NCI-H460 (cell line): ENCODE measurements at regions not wholly inside any gene's neighbourhood (a gene's known extent, or its start where the extent isn't known, plus 50 kb on each side); places are given as distances from the start of the nearest gene placed in this dataset.

Source experiments
- DNase-seq: peaks from one replicate; pipeline ENCODE4 v3.0.0-alpha.2; 2016; ENCODE audit warnings: low read depth; ENCODE audit errors: extremely low read depth

DNA sequence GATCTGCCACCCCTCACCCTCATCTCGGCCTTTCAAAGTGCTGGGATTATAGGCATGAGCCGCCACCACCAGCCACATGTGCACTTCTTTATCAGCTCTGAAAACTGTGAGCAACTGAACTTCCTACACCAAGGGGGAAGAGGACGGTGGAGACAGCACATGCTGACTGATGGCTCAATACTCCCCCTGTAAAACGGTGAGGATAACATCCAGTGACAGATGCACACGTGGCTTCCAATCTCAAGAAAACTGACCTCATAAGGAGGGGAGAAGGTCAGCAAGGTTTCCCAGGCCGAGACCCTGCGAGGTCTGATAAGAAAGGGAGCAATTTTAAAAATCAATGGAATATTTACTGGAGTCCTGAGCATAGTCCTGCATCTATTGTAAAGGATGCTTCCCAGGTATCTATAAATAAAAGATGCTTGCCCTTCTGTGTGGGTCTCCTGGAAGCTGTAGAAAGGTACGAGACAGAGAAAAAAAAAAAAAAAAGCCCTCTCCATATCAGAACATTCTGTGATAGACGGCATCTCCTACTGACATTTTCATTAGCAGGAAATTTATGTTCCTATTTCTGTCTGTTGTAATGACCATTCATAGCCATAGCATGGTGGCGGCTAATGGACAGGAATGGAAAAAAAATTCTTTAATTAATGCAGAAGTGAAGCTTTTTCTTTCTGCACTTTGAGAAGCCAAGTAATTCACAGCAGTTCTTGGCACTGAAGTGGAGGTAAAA, 385.1 kb downstream of the ZNF536 start:
- DNase-seq = no peak

DNA sequence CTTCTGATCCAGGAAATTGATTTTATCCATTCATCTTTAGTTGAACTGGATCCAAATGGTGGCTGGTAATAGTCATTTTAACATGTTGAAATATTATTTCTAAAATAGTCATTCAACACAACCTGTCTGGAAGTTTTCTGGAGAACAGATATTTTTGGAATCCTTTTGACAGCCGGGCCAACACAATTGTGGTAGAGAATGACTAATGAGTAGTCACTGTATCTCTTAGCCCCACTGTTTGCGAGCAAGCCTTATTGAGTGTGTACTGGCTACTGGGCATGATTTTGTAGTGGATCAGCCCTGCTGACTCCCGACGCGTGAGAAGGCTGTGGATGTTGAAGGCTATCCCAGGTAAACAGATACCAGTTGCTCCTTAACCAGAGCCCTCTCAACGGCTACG, 383.4 kb downstream of the ZNF536 start:
- DNase-seq = no peak

DNA sequence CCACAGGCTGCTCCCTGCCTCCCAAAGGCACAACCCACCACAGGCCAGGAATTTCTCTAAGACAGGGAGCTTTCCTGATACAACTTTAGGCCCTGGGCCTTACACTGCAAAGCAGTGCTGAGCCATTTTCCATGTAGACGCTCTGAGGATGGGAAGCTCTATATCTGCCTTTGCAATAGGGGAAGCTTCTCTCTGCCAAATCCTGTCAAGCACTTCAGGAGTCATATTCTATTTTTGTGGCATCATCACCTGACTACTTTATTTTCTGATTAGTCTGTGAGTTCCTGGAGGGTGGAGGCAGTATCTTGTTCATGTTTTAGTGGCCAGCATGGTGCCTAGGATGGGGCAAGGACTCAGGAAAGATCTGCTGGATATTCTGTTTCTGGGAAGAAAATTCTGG, 382.0 kb downstream of the ZNF536 start:
- no peak for DNase-seq

DNA sequence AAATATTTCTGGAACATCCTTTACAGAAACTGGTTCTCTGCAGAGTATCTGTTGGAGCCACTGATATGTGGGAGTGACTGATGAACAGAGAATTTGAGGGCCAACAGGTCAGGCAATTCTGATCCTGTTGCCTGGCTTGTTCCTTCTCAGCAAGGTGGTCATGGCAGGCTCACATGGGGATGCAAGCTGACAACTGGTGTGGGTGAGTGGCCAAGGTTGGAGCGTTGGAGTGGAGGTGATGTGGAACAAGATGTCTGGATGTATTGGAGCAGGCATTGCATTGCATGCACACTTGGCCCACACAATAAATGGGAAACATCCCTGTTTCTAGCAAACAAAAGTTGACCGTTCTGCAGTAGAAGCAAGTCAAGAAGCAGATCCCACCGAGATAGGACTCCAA, 380.7 kb downstream of the ZNF536 start:
- DNase-seq = no peak

DNA sequence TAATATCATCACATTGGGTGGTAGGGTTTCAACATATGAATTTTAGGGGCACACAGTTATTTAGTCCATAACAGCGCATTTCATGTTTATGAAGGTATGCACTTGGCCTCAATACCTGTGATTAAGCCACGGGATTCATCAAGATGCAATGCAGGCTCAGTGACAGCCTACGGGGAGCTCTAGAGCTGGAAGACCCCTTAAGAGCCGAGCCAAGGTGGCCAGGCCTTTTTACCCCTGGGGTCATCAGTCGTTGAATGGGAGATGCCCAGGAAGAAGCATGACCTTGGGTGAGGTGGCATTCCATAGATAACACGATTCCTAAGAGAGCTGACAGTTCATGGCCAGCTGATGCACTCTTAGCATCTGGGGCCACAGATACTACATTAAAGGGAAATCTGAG, 380.0 kb downstream of the ZNF536 start:
- no peak for DNase-seq

DNA sequence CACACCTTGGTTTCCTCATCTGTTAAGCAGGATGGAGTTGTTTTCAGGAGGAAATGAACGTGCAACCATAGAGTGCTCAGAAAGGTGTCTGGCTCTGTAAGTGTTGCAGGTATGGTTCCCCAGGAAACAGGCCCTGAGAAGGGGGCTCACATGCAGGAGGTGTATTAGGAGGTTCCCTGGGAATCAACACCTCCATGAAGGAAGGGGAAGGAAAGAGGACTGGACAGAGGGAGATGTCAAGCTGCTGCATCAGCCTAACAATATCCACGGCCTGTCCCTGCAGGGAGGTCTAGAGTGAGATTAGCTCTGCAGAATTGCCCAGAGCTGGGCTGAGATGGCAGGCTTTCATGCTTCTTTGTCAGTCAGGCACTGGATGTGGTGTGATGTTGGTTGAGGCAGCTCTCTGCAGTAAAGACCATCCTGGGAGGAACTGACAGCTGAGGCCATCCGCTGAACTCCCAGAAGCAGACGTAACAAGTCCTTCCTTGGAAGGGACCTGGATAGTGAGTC, 373.3 kb downstream of the ZNF536 start:
- DNase-seq = no peak

DNA sequence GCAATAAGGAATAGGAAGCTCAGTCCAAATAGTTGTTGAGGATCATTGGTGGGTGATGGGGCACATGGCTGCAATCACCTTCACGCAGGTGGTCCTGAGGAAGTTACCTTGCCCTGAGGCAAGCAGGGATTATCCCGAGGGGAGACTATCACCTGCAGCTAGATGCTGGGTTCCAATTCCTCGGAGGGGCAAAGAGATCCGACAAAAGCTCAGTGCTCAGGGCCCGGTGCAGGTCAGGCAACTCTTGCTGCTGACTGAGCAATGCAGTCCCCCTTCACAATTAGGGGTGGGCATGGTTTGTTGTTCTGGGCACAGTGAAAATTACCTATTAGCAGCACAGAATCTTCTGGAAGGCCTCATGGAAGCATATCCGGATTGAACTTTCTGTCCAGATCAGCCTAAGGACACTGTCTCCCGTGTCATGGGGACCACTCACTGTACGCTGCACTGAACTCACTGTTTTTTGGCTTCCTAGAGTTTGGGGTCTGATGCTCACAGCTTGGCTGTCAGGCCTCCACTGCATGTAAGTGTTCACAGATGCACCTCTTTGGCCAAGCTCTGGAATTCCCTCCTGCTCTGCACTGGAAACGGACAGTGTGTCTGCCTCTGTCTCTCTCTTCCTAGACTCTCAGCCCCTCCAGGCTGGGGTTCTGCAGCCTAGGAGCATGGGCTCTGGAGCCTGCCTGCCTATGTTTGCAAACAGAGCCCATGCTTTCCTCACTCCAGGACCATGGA, 372.7 kb downstream of the ZNF536 start:
- DNase-seq = no peak

DNA sequence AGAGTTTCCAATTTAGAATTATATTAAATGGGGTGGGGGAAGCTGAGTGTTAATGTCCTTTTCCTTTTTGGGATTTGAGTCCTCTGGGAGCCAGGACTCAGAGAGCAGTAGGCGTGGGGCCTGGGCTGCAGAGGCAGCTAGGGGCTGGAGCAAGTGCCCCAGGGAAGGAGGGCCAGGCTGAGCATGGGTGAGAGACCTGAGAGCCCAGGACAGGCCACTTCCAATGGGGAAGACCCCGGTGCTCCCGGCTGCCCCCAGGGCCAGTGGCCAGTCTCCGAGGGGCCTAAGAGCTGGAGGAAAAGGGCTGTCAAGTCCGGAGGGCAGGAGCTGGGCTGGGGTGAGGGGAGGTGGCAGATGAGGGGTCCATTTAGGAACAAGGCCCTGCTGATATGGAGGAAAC, 371.5 kb downstream of the ZNF536 start:
- no peak for DNase-seq

DNA sequence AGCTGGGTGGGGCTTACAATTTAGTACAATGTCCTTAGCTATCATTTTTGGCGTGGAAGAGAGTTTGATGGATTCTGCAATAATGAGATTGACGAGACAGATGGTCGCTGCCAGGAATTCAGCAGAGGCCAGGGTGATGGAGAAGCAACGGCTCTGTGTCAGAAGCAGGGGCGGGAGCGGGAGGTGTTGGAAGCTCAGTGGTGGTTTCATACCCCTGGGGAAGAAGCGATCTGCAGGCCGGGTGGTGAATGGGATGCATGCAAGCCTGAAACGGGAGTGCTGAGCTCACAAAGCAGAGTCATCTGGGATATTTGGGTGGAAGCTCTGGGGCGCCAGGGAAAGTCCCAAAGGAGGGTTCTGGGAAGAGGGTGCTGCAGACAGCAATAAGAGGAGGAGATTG, 370.8 kb downstream of the ZNF536 start:
- no peak for DNase-seq

DNA sequence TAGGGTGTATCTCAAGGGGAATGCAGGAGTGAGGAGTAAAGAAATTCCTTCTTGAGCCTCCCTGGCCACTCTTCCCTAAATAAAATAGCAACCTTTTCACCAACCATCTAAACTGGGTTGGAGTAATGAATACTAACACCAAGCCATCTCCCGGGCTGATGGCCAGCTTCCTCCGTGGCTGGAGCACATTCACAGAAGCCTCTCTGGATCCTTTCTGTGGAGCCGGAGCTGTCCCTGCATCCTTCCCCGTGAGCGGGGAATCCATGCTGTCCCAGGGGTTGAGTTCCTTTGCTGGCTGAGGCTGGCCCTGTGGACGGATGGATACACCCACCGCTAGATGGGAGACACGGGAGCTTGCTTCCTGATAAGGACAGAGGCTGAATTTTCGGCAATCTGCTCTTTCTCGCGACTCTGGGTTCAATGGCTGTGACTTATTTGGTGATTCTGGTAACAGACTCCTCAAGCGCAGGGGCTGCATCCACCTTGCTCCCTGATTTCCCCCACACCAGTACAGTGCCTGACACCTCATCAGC, 370.3 kb downstream of the ZNF536 start:
- DNase-seq = no peak

DNA sequence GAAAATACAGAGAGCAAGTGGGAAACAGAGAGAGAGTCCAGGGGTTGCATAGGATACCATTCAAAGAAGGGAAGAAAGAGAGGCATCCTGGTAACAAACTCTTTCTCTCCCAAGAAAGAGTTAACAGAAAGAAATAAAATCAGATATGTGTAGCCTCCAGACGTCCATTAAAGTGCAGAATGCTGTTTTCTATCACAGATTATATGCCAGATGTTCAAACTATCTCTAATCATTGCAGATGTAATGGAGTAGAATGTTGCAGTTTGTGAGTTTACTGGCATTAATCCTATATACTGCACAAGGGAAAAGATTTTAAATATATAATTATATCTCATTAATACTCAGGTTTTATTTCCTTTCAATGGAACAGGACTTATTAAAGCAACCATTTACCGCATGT, 369.4 kb downstream of the ZNF536 start:
- no peak for DNase-seq

DNA sequence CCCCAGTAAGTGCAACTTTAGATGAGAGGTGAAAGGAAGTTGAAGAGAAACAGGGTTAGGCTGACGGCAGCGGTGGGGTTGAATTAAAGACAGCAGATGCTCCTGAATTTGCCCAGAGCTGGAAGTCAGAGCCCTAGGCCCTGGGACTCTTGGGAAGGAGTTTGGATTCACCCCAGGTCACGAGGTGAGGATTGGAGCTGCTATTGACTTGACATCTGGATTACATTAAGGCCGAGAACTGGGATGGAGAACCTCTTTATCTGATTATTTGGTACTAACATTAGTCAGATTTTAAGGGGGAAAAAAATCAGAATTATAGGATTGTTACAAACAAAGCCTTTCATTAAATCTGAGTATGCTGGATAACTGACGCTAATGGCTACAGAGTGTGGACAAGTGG, 367.2 kb downstream of the ZNF536 start:
- no peak for DNase-seq

DNA sequence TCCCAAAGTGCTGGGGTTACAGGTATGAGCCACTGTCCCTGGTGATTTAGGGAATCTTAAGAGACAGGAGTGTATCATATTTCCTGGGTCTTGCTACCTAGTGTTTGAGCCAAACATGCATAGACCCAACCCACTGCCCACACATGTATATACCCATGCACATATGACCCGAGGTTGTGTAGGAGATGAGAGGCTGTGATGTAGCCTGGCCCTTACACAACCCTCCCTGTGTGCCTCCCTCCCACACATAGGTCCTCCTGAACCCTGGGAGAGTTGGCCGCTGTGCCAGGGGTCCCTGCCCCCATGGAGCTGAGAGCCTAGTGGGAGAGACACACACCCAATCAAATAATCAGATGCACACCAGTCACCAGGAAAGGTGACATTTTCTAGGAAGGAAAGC, 365.9 kb downstream of the ZNF536 start:
- no peak for DNase-seq

DNA sequence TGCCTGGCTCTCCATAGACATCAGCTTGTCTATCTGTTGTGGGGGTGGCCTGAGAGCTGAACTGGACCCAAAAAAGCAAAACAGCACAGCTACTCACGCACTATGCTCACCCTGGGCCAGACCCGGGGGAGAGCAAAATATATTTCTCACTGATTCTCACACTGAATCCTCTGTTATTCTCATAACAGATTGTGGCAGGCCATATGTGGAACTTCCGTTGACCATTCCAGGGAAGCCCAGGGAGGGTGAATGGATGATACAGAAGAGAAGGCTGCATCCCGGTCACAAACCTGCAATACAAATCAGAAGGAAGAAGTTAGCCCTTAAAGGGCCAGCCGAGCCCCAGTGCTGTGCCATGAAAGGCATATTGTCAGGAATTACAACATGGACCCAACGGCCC, 362.5 kb downstream of the ZNF536 start:
- no peak for DNase-seq

DNA sequence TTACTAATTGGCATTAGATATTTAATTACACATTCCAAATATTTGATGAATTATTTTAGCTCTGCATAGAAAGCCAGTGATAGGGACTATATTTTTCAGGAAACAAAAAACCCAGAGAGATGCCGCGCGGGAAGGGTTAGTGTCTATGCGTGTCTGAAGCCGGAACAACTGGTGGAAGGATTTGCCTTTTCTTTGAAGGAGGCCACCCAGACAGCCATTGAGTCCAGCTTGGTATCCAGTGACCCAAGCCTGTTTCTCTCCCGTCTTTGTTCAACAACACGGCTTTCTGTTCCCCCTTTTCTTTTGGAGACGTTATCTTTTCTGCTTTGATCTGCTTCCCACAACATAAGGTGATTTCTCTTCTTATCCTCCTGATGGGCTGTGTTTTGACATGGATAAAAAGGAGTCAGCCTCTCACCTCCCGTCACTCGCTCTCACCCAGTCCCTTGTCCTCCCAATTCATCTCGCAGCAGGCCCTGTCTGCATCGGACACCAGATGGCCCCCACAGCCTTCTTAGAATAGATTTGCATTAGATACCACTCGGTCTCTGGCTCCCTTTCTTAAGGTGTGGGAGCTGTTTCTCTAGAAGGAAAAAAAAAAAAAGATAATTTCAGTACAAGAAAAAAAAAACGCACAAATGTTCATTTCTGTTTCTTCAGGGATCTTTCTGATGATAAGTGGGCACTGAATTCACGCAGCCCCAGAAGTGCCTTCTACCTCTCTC, 361.8 kb downstream of the ZNF536 start:
- no peak for DNase-seq

DNA sequence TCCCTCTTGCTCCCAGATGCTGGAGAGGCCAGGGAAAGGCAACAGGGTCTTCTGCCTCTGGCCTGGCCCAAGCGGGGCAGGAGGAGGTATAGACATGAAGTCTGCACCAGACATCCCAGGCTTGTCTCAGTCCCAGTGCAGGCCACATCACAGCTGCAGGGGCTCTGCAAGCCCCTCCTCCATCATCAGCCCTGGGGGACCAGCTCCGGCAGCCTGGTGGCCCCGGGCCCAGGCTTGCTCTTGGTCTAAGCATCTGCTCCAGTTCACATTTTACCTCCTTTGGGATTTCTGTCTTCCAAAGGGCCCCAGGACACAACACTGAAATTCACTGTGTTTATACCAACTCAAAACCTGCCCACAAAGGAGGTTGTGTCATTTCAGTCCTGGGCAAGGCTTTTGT, 359.4 kb downstream of the ZNF536 start:
- no peak for DNase-seq

DNA sequence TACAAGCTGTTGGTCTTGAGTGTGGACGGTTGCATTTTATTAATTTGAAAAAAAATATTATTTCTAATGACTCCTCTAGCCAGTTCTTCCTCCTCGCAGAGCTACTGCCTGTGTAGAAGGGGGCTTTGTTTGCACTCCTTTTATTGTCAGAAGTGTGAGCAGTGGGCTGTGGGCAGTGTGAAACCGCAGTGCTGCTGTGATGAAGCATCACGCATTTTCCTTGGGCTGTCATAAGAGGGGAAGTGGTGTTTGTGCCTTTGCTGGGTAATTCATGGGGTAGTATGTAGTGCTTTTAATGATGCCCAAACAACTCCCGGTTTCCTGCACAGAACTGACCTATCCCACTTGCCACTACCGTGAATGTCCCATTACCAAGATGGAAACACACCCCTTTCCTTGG, 357.3 kb downstream of the ZNF536 start:
- no peak for DNase-seq

DNA sequence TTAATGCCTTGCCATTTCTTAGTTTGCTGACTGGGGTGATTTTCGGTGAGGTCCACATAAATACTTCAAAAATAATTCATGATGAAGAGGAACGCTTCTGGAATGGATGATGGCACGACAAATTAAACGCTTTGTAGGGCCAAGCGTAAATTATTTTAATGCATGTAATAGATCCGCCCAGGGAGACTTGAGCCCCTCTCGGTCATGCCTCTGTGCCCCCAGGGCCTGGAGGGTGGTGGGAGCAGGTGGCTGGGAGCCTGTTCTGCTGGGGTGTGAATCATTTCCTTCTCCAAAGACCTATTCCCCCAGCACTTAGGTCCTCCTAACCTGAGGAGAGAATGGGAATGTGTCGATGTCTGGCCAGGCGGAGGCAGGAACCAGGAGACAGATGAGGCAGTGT, 350.6 kb downstream of the ZNF536 start:
- no peak for DNase-seq

DNA sequence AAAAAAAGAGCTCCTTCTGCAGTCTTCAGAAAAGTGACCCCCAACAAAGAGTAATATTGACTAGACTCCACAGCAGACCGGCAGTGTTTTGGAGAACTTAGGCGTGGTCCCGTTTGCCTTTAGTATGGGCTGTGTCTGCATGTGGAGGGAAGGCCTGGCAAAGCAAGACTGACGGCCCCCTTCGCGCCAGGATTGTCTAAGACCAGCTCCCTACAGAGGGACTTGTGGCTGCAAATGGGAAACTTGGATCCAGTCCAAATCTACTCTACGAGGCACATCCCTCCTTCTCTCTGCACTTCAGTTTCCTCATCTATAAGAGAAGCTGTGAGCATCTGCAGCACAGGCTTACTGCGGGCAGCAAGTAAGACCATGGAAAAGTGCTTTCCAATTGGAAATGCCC, 350.0 kb downstream of the ZNF536 start:
- DNase-seq = no peak

DNA sequence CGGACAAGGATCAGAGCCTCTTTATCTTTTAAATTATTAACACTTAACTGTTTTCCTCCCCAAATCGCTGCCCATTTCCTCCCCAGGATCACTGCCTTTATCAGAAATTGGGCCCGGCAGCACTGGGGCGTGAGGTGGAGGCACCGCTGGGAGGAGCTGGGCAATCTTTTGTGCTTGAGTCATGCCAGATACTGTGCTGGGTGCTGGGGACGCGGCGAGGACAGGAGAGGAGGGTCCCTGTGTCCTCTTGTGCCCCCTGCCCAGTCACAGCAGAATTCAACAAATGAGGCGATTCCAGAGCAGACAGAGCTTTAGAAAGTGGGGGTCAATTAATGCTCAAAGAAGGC, 347.8 kb downstream of the ZNF536 start:
- no peak for DNase-seq

DNA sequence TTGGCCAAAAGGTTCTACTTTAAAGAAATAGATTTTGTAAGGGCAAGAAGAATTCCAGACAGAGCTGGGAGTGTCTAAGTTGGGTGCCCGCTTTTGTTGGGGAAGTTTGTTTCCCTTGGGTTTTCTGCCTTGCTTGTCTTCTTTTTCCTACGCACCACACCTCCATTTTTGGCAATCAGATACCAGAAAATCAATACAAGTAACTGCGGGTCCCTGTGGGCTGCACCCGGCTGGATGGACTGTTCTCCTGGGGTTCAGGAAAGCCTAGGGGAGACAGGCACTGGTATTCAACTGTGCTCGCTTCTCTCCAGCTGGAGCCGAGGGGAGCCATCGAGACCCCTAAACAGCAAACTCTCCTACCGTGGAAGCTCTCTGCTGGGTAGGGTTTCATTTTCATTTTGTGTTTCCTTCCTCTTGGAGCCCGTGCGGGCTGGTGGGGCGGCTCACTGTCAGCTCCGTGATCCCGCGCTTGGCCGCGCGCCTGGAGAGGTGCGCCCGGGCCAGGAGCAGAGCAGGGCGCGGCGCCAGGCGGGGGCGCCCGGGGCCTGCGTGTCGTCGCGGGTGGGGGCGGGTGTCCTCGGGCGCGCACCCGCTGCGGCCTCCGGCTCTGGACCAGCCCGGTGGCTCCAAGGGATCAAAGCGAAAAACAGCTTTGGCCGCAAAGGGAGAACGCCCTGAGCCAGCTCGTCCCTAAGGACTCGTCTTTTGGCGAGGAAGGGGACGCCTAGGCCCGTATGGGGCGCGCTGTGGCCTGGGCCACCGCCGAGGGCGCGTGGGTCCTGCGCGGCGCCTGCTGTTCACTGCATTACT, 347.2 kb downstream of the ZNF536 start:
- DNase-seq = no peak
